Psoas muscle (tissue), 7 donors: ENCODE measurements at regions not wholly inside any gene's neighbourhood (a gene's known extent, or its start where the extent isn't known, plus 50 kb on each side); places are given as distances from the start of the nearest gene placed in this dataset.

Source experiments
- ATAC-seq, 4 donors: fragments of 200-7000 bp; cut with Tn5 transposase; one replicate each; pipeline ENCODE4 v1.9.1; 2020; ENCODE audit warnings: moderate library complexity in 3 of 4, mild to moderate bottlenecking in 2 of 4
- DNase-seq, 2 donors: peaks; one replicate each; pipeline ENCODE4 v3.0.0-alpha.2; 2020
- H3K27ac ChIP-seq: fragments of 200-600 bp; one replicate; pipeline ENCODE4 v1.8.0; 2022
- H3K27me3 ChIP-seq, 3 donors: fragments of 200-600 bp in 1 of 3; one replicate each; pipeline versions ENCODE4 v1.6.1 to v1.8.0; 2013 to 2022; ENCODE audit warnings: low read length in 2 of 3, mild to moderate bottlenecking in 2 of 3, moderate library complexity in 1 of 3; ENCODE audit not compliant: insufficient read depth in 3 of 3
- H3K36me3 ChIP-seq, 2 donors: fragments of 200-600 bp in 1 of 2; one replicate each; pipeline versions ENCODE4 v1.6.1 to v1.8.0; 2013 to 2022; ENCODE audit warnings: low read depth in 1 of 2, mild to moderate bottlenecking in 1 of 2, moderate library complexity in 1 of 2; ENCODE audit not compliant: insufficient read depth in 1 of 2
- H3K4me1 ChIP-seq: fragments of 200-600 bp; one replicate; pipeline ENCODE4 v1.8.0; 2022
- H3K4me3 ChIP-seq: fragments of 200-600 bp; one replicate; pipeline ENCODE4 v1.8.0; 2022; ENCODE audit warnings: mild to moderate bottlenecking
- H3K9me3 ChIP-seq: fragments of 200-600 bp; one replicate; pipeline ENCODE4 v1.8.0; 2022
- CTCF ChIP-seq: fragments of 200-600 bp; IDR thresholded peaks from one replicate; pipeline ENCODE4 v1.8.0; 2022; ENCODE audit warnings: antibody characterized with exemption
- WGBS, 3 donors: extraction: QIAGEN DNeasy Blood & Tissue Kit; methylation state at CpG; one replicate each; pipeline versions ENCODE4 v1.1.6 to v1.1.7; 2013; 5-methylcytosine and 5-hydroxymethylcytosine counted together
- intact Hi-C, 2 donors: fragments of 100-400 bp; cut with DNase I; formaldehyde crosslinking; loops; one replicate each; pipeline versions ENCODE4 v1.11.0 to v1.14.2; 2022
- donor health status: healthy with polysubstance abuse.
- donor health status: DM: no; HTN: no; CAD: no; lungs with moderate emphysema.
- donor health status: Bipolar disorder and iron deficiency.
- donor health status: healthy.
- donor health status: DM: yes; HTN: yes; CAD: no.
- donor health status: DM: no; HTN: no; CAD: no.
- donor health status: DM: yes; HTN: yes; CAD: no.

- intact Hi-C loops: no loop called here
- H3K4me1 ChIP-seq: peaks cover 2% of the 10 kb centered on the region
- WGBS, 3 donors: 72 to 91% (median 82%) methylated on average over 2 of the region's 2 CpGs
- H3K4me3 ChIP-seq: no peak overlapping the region
- H3K36me3 ChIP-seq: no peaks in the 10 kb centered on the region
- H3K27me3 ChIP-seq: no peaks in the 10 kb centered on the region
- H3K27ac ChIP-seq: no peak overlapping the region
- no peaks in the 10 kb centered on the region for H3K9me3 ChIP-seq
- no peak for DNase-seq
- ATAC-seq: no peak
- no peak for TF ChIP-seq CTCF
Observed at GRCh38 chr11:112485280-112485679, 224.6 kb upstream of the PLET1 start.

DNA sequence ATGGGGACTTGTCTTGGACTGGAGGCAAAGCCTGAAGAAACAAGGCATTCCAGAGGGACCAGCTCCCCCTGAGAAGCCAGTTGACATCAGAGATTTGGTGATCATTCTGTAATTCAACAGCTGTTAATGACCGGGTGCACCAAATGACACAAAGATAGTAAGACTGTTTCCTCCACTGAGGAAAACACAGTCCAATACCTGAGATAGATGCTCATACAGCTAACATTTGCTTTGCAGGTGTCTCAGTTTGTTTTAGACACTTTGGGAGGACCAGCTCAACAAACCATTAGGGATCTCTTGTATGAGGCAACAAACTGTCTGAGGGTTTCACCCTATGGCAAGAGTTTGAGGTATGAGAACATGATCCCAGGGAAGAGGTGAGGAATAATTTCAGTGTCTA, 237.2 kb upstream of the PLET1 start:
- no peak overlapping the region for H3K27ac ChIP-seq
- ATAC-seq: no peak
- intact Hi-C loops: no loop called here
- no peak for DNase-seq
- H3K4me3 ChIP-seq: no peak overlapping the region
- TF ChIP-seq CTCF: no peak
- no peaks in the 10 kb centered on the region for H3K36me3 ChIP-seq
- no peaks in the 10 kb centered on the region for H3K9me3 ChIP-seq
- H3K27me3 ChIP-seq: no peaks in the 10 kb centered on the region
- WGBS, 3 donors: 48 to 74% (median 60%) methylated on average over 1 of the region's 1 CpG
- no peaks in the 10 kb centered on the region for H3K4me1 ChIP-seq

DNA sequence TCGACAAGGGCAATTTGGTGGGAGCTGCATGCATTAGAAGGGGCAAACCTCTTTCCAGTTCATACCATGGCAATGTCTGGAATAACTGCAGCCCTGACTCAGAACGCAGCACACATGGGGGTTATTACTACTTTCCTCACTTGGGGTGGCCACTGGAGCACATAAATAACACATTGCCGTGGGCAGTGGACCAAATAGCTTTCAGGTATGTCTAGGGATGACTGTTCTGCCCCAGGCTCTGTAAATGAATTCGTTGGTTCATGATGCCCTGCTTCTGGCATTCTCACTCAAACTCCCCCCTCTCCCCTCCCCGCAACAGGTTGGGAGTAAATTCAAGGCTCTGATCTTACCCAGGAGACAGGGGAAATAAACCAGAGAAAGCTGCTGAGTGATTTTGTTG, 238.0 kb upstream of the PLET1 start:
- Histone ChIP-seq H3K27ac (no peak overlapping the region), H3K9me3 (no peaks in the 10 kb centered on the region), H3K4me1 (no peaks in the 10 kb centered on the region), H3K27me3 (no peaks in the 10 kb centered on the region), H3K4me3 (no peak overlapping the region), H3K36me3 (no peaks in the 10 kb centered on the region)
- DNase-seq (no peak), ATAC-seq (no peak)
- 70 to 82% (median 71%) methylated on average over 5 of the region's 5 CpGs for WGBS, 3 donors
- TF ChIP-seq CTCF: no peak
- intact Hi-C loops: no loop called here

- DNase-seq (no peak), ATAC-seq (no peak)
- Histone ChIP-seq H3K4me3 (no peak overlapping the region), H3K9me3 (no peaks in the 10 kb centered on the region), H3K27ac (no peak overlapping the region), H3K36me3 (no peaks in the 10 kb centered on the region), H3K27me3 (no peaks in the 10 kb centered on the region), H3K4me1 (no peaks in the 10 kb centered on the region)
- intact Hi-C loops: no loop called here
- 65 to 75% (median 67%) methylated on average over 20 of the region's 20 CpGs for WGBS, 3 donors
- no peak for TF ChIP-seq CTCF
Observed at GRCh38 chr11:112499153-112499880, 238.7 kb upstream of the PLET1 start.

GRCh38 chr11:112499881-112500204, 239.2 kb upstream of the PLET1 start:
- no peaks in the 10 kb centered on the region for H3K27me3 ChIP-seq

More at GRCh38 chr11:112499881-112500204, 239.2 kb upstream of the PLET1 start:
- H3K36me3 ChIP-seq: no peaks in the 10 kb centered on the region
- intact Hi-C loops: no loop called here
- no peak for TF ChIP-seq CTCF
- no peak for ATAC-seq
- no peak for DNase-seq
- 91 to 98% (median 96%) methylated on average over 10 of the region's 10 CpGs for WGBS, 3 donors
- H3K4me3 ChIP-seq: no peak overlapping the region
- no peaks in the 10 kb centered on the region for H3K9me3 ChIP-seq
- H3K27ac ChIP-seq: no peak overlapping the region
- H3K4me1 ChIP-seq: no peaks in the 10 kb centered on the region
